HG03097 (cell line): ENCODE measurements at regions not wholly inside any gene's neighbourhood (a gene's known extent, or its start where the extent isn't known, plus 50 kb on each side); places are given as distances from the start of the nearest gene placed in this dataset.

ENCODE experiments used
- ATAC-seq: cut with Tn5 transposase; IDR thresholded peaks from one replicate; pipeline ENCODE4 v1.9.1; 2021; ENCODE audit not compliant: unreplicated experiment, low FRiP score

- no peak for ATAC-seq
These were observed 79.6 kb upstream of the LCLAT1 start for GRCh38 chr2:30367232-30368070.

- ATAC-seq: no peak
These were observed 78.8 kb upstream of the LCLAT1 start for GRCh38 chr2:30368258-30368657.

GRCh38 chr2:30371028-30371689, 75.9 kb upstream of the LCLAT1 start:
- ATAC-seq: no peak

GRCh38 chr2:30371772-30372373, 75.2 kb upstream of the LCLAT1 start:
- ATAC-seq: no peak

- ATAC-seq: no peak
These were observed 74.2 kb upstream of the LCLAT1 start for GRCh38 chr2:30372826-30373225.

GRCh38 chr2:30373881-30374302, 73.2 kb upstream of the LCLAT1 start:
- no peak for ATAC-seq

GRCh38 chr2:30374380-30374779, 72.7 kb upstream of the LCLAT1 start:
- ATAC-seq: no peak

GRCh38 chr2:30375915-30376314, 71.1 kb upstream of the LCLAT1 start:
- no peak for ATAC-seq

GRCh38 chr2:30379481-30379880, 67.6 kb upstream of the LCLAT1 start:
- ATAC-seq: no peak

GRCh38 chr2:30380824-30381223, 66.2 kb upstream of the LCLAT1 start:
- ATAC-seq: no peak

GRCh38 chr2:30382162-30382783, 64.8 kb upstream of the LCLAT1 start:
- no peak for ATAC-seq

GRCh38 chr2:30382995-30383394, 64.1 kb upstream of the LCLAT1 start:
- ATAC-seq: no peak

- ATAC-seq: no peak
These were observed 61.7 kb upstream of the LCLAT1 start for GRCh38 chr2:30385327-30385726.

GRCh38 chr2:30392097-30392496, 54.9 kb upstream of the LCLAT1 start:
- ATAC-seq: no peak

- no peak for ATAC-seq
These were observed 53.5 kb upstream of the LCLAT1 start for GRCh38 chr2:30393510-30393909.

- ATAC-seq: no peak
These were observed 53.0 kb upstream of the LCLAT1 start for GRCh38 chr2:30394096-30394495.

- no peak for ATAC-seq
These were observed 50.4 kb upstream of the LCLAT1 start for GRCh38 chr2:30396436-30397232.
